ENCODE measurements at regions not wholly inside any gene's neighbourhood (a gene's known extent, or its start where the extent isn't known, plus 50 kb on each side); places are given as distances from the start of the nearest gene placed in this dataset.

- no peak for TF ChIP-seq CTCF (conservative IDR thresholded peaks at IDR 0.05)
- no peaks in the 10 kb centered on the region for H3K9me3 Mint-ChIP-seq
- no peak overlapping the region for H3K27ac Mint-ChIP-seq (ENCODE audit: unreplicated experiment)
- H3K27me3 Mint-ChIP-seq (ENCODE audit: low read depth) = peaks cover 4% of the 10 kb centered on the region
- H3K36me3 Mint-ChIP-seq (ENCODE audit: low read depth) = no peaks in the 10 kb centered on the region
- DNase-seq (ENCODE audit: low read depth, low spot score) = no peak
- no peak overlapping the region for H3K4me3 Mint-ChIP-seq
- no peaks in the 10 kb centered on the region for H3K4me1 Mint-ChIP-seq
These were observed 403.8 kb downstream of the DAD1 start for GRCh38 chr14:22185191-22185590.

- Mint-ChIP-seq H3K27me3 (ENCODE audit: low read depth) (peaks cover 4% of the 10 kb centered on the region), H3K9me3 (no peaks in the 10 kb centered on the region), H3K4me3 (no peak overlapping the region), H3K27ac (ENCODE audit: unreplicated experiment) (no peak overlapping the region), H3K36me3 (ENCODE audit: low read depth) (no peaks in the 10 kb centered on the region), H3K4me1 (no peaks in the 10 kb centered on the region)
- DNase-seq (ENCODE audit: low read depth, low spot score) = no peak
- TF ChIP-seq CTCF (conservative IDR thresholded peaks at IDR 0.05) = no peak
These were observed 404.2 kb downstream of the DAD1 start for GRCh38 chr14:22184830-22185168.

- Mint-ChIP-seq H3K4me3 (no peak overlapping the region), H3K36me3 (ENCODE audit: low read depth) (no peaks in the 10 kb centered on the region), H3K27ac (ENCODE audit: unreplicated experiment) (no peak overlapping the region), H3K4me1 (no peaks in the 10 kb centered on the region), H3K27me3 (ENCODE audit: low read depth) (peaks cover 4% of the 10 kb centered on the region), H3K9me3 (no peaks in the 10 kb centered on the region)
- no peak for TF ChIP-seq CTCF (conservative IDR thresholded peaks at IDR 0.05)
- no peak for DNase-seq (ENCODE audit: low read depth, low spot score)
These were observed 404.7 kb downstream of the DAD1 start for GRCh38 chr14:22184157-22184829.

GRCh38 chr14:22180045-22180444, 409.0 kb downstream of the DAD1 start:
- no peak overlapping the region for H3K4me3 Mint-ChIP-seq
- no peak for TF ChIP-seq CTCF (conservative IDR thresholded peaks at IDR 0.05)
- peaks cover 7% of the 10 kb centered on the region for H3K4me1 Mint-ChIP-seq
- peaks cover 2% of the 10 kb centered on the region for H3K27me3 Mint-ChIP-seq (ENCODE audit: low read depth)
- DNase-seq (ENCODE audit: low read depth, low spot score) = no peak
- no peaks in the 10 kb centered on the region for H3K36me3 Mint-ChIP-seq (ENCODE audit: low read depth)
- H3K9me3 Mint-ChIP-seq = no peaks in the 10 kb centered on the region
- no peak overlapping the region for H3K27ac Mint-ChIP-seq (ENCODE audit: unreplicated experiment)

- no peak for DNase-seq (ENCODE audit: low read depth, low spot score)
- no peak overlapping the region for H3K27ac Mint-ChIP-seq (ENCODE audit: unreplicated experiment)
- no peaks in the 10 kb centered on the region for H3K36me3 Mint-ChIP-seq (ENCODE audit: low read depth)
- no peak overlapping the region for H3K4me3 Mint-ChIP-seq
- no peak for TF ChIP-seq CTCF (conservative IDR thresholded peaks at IDR 0.05)
- no peaks in the 10 kb centered on the region for H3K9me3 Mint-ChIP-seq
- peaks cover 7% of the 10 kb centered on the region for H3K4me1 Mint-ChIP-seq
- H3K27me3 Mint-ChIP-seq (ENCODE audit: low read depth) = peaks cover 2% of the 10 kb centered on the region
These were observed 409.8 kb downstream of the DAD1 start for GRCh38 chr14:22179190-22179589.

Data from neural crest cell (in vitro differentiated cells).